DND-41 (cell line): ENCODE measurements at regions not wholly inside any gene's neighbourhood (a gene's known extent, or its start where the extent isn't known, plus 50 kb on each side); places are given as distances from the start of the nearest gene placed in this dataset.

Experiments used
- ATAC-seq: fragments of 200-7000 bp; cut with Tn5 transposase; 3 replicates; pipeline ENCODE4 v1.9.1; 2021; ENCODE audit warnings: low read depth; ENCODE audit not compliant: insufficient read depth
- DNase-seq: peaks from one replicate; pipeline ENCODE4 v3.0.0-alpha.2; 2020
- H2AFZ ChIP-seq: 2 replicates; pipeline ENCODE4 v1.6.0; 2012; ENCODE audit warnings: low read depth, low read length
- H3K27ac ChIP-seq: 2 replicates; pipeline ENCODE4 v1.5.1; 2012; ENCODE audit warnings: low read length, inconsistent platforms
- H3K27me3 ChIP-seq: fragments of 200-600 bp; sonication (generic); 2 replicates; pipeline ENCODE4 v1.6.0; 2012; ENCODE audit warnings: low read length, mild to moderate bottlenecking, inconsistent platforms; ENCODE audit not compliant: insufficient read depth, poor library complexity
- H3K36me3 ChIP-seq: 2 replicates; pipeline ENCODE4 v1.5.1; 2012; ENCODE audit warnings: low read length, inconsistent platforms; ENCODE audit not compliant: insufficient read depth
- H3K4me1 ChIP-seq: 2 replicates; pipeline ENCODE4 v1.5.1; 2012; ENCODE audit warnings: mild to moderate bottlenecking, low read length; ENCODE audit not compliant: insufficient read depth
- H3K4me2 ChIP-seq: 2 replicates; pipeline ENCODE4 v1.6.0; 2012; ENCODE audit warnings: mild to moderate bottlenecking, moderate library complexity, low read length, inconsistent platforms; ENCODE audit not compliant: insufficient read depth
- H3K4me3 ChIP-seq, 2 experiments: fragments of 200-600 bp in 1 of 2; shearing (Covaris generic) in 1 of 2; 2 replicates each; pipeline ENCODE4 v1.5.1; 2012 to 2016; ENCODE audit warnings: inconsistent platforms in 2 of 2, low read length in 2 of 2, mild to moderate bottlenecking in 2 of 2, low read depth in 1 of 2, moderate library complexity in 1 of 2
- H3K79me2 ChIP-seq: 2 replicates; pipeline ENCODE4 v1.6.0; 2012; ENCODE audit warnings: low read length, inconsistent platforms; ENCODE audit not compliant: insufficient read depth
- H3K9ac ChIP-seq: 2 replicates; pipeline ENCODE4 v1.6.0; 2012; ENCODE audit warnings: low read depth, mild to moderate bottlenecking, inconsistent platforms, low read length, moderate library complexity
- H3K9me3 ChIP-seq: 2 replicates; pipeline ENCODE4 v1.5.1; 2012; ENCODE audit warnings: low read length, moderate library complexity, mild to moderate bottlenecking, inconsistent platforms; ENCODE audit not compliant: insufficient read depth, severe bottlenecking
- H4K20me1 ChIP-seq: 2 replicates; pipeline ENCODE4 v1.6.0; 2012; ENCODE audit warnings: low read length; ENCODE audit not compliant: insufficient read depth
- EZH2 ChIP-seq: IDR thresholded peaks from 3 replicates; pipeline ENCODE4 v1.6.1; 2012; ENCODE audit warnings: borderline replicate concordance, low read depth, mild to moderate bottlenecking, moderate library complexity, low read length, inconsistent platforms; ENCODE audit not compliant: severe bottlenecking
- TF ChIP-seq, protein P1 (sequence below): IDR thresholded peaks from 2 replicates; pipeline ENCODE4 v1.5.1; 2012; ENCODE audit warnings: borderline replicate concordance, low read length, moderate library complexity, mild to moderate bottlenecking; ENCODE audit not compliant: poor library complexity, severe bottlenecking; ENCODE audit errors: extremely low read depth

DNA sequence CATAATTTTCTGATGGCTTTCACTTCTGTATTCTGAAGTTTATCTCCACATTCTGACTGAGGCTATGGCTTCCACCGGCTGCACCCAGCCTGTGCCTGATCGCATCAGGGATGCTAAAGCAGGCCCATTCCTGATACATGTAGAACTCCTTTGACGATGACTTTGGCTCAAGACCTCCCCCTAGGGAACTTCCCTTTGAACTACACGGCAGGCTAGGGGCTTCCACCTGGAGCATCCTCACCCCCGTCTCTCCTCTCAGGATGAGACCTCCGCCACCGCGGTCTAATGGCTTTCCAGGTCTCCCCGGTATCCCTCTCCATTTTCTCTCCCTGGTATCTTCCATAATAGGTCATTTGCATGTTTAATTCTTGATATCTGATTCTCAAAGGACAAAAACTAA is 214.9 kb upstream of the CHST9 start:
- no peak for TF ChIP-seq EZH2
- TF ChIP-seq, protein P1, sequence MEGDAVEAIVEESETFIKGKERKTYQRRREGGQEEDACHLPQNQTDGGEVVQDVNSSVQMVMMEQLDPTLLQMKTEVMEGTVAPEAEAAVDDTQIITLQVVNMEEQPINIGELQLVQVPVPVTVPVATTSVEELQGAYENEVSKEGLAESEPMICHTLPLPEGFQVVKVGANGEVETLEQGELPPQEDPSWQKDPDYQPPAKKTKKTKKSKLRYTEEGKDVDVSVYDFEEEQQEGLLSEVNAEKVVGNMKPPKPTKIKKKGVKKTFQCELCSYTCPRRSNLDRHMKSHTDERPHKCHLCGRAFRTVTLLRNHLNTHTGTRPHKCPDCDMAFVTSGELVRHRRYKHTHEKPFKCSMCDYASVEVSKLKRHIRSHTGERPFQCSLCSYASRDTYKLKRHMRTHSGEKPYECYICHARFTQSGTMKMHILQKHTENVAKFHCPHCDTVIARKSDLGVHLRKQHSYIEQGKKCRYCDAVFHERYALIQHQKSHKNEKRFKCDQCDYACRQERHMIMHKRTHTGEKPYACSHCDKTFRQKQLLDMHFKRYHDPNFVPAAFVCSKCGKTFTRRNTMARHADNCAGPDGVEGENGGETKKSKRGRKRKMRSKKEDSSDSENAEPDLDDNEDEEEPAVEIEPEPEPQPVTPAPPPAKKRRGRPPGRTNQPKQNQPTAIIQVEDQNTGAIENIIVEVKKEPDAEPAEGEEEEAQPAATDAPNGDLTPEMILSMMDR, result no peak
- no peak overlapping the region for H3K9ac ChIP-seq
- no peak overlapping the region for H3K4me3 ChIP-seq
- no peak for DNase-seq
- H3K79me2 ChIP-seq, result no peaks in the 10 kb centered on the region
- H3K27ac ChIP-seq, result no peak overlapping the region
- no peaks in the 10 kb centered on the region for H3K9me3 ChIP-seq
- H3K4me1 ChIP-seq, result no peaks in the 10 kb centered on the region
- no peak overlapping the region for H3K4me2 ChIP-seq
- H3K36me3 ChIP-seq, result no peaks in the 10 kb centered on the region
- H2AFZ ChIP-seq, result no peak overlapping the region
- no peaks in the 10 kb centered on the region for H3K27me3 ChIP-seq
- no peaks in the 10 kb centered on the region for H4K20me1 ChIP-seq
- no peak for ATAC-seq

- DNase-seq, result no peak
Measured at GRCh38 chr18:27395752-27396151, 210.6 kb upstream of the CHST9 start.

GRCh38 chr18:27394687-27395086 is 209.6 kb upstream of the CHST9 start:
- DNase-seq (no peak), ATAC-seq (no peak)
- no peaks in the 10 kb centered on the region for H3K9me3 ChIP-seq
- no peaks in the 10 kb centered on the region for H3K79me2 ChIP-seq
- no peak overlapping the region for H3K4me2 ChIP-seq
- no peak overlapping the region for H3K4me3 ChIP-seq
- H3K27me3 ChIP-seq, result no peaks in the 10 kb centered on the region
- H3K9ac ChIP-seq, result no peak overlapping the region
- H3K36me3 ChIP-seq, result no peaks in the 10 kb centered on the region
- H3K4me1 ChIP-seq, result no peaks in the 10 kb centered on the region
- no peaks in the 10 kb centered on the region for H4K20me1 ChIP-seq
- no peak overlapping the region for H3K27ac ChIP-seq
- H2AFZ ChIP-seq, result no peak overlapping the region
- TF ChIP-seq, protein P1, result no peak
- no peak for TF ChIP-seq EZH2

More at GRCh38 chr18:27395752-27396151, 210.6 kb upstream of the CHST9 start:
- Histone ChIP-seq H3K27ac (no peak overlapping the region), H3K4me2 (no peak overlapping the region), H4K20me1 (no peaks in the 10 kb centered on the region), H3K27me3 (no peaks in the 10 kb centered on the region), H3K79me2 (no peaks in the 10 kb centered on the region), H3K9ac (no peak overlapping the region), H3K9me3 (no peaks in the 10 kb centered on the region), H3K4me1 (no peaks in the 10 kb centered on the region), H3K4me3 (no peak overlapping the region), H3K36me3 (no peaks in the 10 kb centered on the region), H2AFZ (no peak overlapping the region)
- no peak for TF ChIP-seq EZH2
- TF ChIP-seq, protein P1, result no peak
- no peak for ATAC-seq

DNA sequence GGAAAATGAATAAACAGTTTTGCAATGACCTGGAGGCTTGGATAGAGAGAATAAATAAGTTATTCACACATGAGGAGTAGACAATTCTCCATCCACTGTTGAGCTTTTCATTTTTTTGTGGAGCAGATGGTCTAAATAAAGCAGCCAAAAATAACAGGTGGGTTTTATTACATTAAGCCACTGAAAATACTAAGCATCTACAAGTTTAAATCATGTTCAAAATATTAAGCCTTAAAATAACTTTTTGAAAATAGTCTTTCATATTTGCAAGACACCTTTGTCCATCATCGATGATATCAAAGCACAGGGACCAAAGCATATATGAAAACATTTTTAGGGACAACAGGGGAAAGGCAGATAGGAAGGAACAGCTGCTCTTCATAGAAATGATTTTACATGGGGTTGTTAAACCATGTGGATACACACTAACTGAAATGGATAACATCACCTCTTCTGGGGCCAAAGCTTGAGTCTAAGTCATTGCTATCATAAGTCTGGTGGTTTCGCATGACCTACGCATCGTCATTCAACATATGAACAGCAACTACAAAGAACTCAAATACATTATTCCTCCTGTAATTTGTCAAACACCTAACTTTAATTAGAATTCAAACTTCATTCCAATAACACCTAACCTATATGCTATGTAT is 197.6 kb upstream of the CHST9 start:
- TF ChIP-seq EZH2, result no peak
- TF ChIP-seq, protein P1, result no peak
- no peak for DNase-seq
- H3K27ac ChIP-seq, result no peak overlapping the region
- no peaks in the 10 kb centered on the region for H3K4me1 ChIP-seq
- no peak for ATAC-seq
- no peak overlapping the region for H2AFZ ChIP-seq
- H3K79me2 ChIP-seq, result no peaks in the 10 kb centered on the region
- no peaks in the 10 kb centered on the region for H3K36me3 ChIP-seq
- H3K4me3 ChIP-seq, result no peak overlapping the region
- H3K9ac ChIP-seq, result no peak overlapping the region
- H3K4me2 ChIP-seq, result no peak overlapping the region
- H3K27me3 ChIP-seq, result no peaks in the 10 kb centered on the region
- no peaks in the 10 kb centered on the region for H3K9me3 ChIP-seq
- no peaks in the 10 kb centered on the region for H4K20me1 ChIP-seq
